GM21619 (cell line): ENCODE measurements at regions not wholly inside any gene's neighbourhood (a gene's known extent, or its start where the extent isn't known, plus 50 kb on each side); places are given as distances from the start of the nearest gene placed in this dataset.

ENCODE experiments used
- ATAC-seq: cut with Tn5 transposase; IDR thresholded peaks from one replicate; pipeline ENCODE4 v1.9.1; 2021; ENCODE audit not compliant: unreplicated experiment

DNA sequence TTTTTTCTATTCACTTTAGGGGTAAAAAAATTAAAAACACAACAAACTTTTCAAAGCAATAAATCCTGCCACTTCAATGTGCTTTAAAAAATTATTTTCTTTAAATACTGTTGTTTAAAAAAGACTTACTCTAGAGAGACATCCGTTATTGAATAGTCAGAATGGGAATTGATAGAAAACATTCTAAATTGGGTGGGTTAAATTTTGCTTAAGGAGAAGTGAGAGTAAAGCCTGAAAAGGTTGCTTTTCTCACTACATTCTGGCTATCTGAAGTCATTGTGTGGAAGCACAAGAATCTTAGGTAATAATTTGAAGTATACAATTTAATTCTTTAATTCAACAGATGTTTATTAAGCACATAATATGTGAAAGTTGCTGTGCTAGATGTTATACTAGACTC, 509.3 kb downstream of the NR2F1-AS1 start:
- ATAC-seq, result no peak

DNA sequence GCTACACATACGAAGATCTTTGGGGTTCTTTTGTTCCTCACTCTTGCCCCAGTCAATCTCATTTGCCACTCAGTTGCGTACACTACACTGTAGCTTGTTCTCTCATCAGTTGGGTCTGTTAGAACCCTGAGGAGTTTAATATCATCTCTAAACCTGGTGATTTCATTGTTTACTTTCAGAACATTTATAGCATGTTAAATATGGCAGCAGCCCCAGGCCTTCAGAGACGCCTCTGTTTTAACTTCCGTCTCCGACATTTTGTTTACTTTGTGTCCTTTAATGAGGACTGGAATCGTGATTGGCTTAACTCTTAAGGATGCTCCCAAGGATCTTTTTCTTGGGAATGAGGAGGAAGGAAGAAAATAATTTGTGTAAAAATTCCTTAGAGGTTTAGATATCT, 510.1 kb downstream of the NR2F1-AS1 start:
- no peak for ATAC-seq

DNA sequence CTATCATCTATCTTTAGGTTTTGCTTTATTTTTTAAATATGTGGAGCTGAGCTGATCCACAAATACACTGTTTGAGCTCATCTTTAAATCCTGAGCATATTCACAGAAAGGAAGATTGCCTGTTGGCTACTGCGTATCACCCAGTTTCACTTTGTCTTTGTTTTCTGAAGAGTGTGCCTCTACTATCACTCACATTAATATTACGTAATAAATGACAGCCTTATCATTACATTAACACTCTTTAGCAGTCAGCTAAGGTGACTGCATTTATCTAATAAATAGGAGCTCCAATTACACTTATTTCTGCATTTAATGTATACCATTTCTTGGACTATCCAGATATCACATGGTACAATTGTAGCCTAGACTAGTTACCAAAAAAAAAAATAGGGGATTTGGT, 511.7 kb downstream of the NR2F1-AS1 start:
- ATAC-seq, result no peak

DNA sequence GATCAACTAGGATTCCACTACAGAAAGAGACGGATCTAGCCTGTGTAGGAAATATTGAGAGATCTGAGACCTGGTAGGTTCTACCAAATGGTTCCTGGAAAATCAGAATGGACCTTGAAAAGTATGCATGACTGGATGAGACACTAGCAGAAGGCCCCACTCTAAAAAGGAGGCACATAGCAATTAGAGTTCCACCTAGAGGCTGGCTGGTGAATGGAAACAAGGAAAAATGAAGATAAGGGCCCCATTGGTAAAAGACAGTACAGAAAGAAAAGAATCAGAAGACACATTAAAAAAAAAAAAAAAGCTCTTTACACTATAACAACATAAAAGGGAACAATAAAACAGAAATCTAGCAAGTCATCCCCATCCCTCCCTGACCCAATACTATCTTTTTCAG, 518.5 kb downstream of the NR2F1-AS1 start:
- ATAC-seq, result no peak

DNA sequence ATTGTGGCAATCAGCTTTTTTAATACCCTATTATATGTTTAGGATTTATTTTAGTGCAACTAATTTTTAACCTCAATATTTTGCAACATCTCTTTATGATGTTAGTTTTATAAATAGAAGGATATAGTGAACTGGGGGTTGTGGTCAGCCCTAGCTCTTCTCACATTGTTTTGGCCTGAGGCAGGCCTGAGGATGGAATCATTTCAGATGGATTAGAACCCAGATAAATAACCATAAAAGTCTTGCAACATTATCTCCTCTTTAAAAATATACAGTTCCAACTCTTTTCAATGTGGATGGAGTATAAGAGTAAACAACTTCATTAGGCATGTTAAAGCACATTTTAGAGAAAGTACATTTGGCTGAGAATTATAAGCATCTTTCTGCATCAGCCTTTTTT, 522.7 kb downstream of the NR2F1-AS1 start:
- ATAC-seq, result no peak

DNA sequence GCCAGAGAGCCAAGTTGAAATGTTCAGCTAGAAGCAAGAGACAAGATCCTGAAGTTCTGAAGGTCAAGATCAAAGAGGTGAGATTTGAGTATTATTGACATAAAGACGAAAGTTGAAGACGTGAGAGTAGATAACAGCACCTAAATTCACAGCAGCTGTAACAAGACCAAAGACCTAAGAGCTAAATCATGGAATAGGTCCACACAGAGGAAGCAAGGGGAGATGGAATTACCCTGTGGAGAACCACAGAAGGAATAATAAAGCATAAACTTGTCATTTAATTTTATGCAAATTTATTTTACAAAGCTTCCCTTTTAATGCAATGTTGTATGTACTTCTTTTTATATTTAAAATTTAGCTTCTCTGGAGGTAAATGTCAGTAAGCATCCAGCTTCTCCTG, 523.7 kb downstream of the NR2F1-AS1 start:
- ATAC-seq, result no peak

DNA sequence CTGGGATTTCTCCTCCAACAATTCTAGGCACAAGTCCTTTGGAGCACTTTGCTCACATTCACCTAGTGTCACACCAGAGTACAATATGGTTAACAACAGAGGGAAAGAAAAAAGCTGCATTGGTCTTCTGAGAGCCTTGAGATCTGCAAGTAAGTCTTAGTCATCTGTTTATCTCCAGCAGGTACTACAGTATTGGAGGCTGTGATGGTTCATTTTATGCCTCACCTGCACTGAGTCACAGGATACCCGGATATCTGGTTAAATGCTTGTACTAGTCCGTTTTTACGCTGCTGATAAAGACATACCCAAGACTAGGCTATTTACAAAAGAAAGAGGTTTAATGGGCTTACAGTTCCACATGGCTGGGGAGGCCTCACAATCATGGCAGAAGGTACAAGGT, 525.0 kb downstream of the NR2F1-AS1 start:
- ATAC-seq, result no peak

DNA sequence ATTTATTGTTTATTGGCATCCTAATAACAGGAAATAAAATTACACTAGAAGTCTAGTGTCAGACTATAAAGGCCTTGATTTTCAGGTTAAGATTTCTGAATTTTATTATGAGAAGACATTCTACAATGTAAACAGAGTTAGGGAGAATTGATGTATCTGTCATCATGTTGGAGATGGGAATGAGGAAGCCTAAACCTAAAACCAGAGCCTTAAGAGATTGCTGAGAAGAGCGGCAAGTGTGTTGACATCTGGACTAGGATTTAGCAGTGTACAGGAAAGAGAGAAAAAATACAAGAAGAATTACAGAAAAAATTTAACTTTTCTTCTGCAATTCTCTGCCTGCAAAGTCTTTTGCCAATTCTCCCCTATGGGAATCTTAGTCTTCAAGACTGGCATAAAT, 525.5 kb downstream of the NR2F1-AS1 start:
- ATAC-seq, result no peak

DNA sequence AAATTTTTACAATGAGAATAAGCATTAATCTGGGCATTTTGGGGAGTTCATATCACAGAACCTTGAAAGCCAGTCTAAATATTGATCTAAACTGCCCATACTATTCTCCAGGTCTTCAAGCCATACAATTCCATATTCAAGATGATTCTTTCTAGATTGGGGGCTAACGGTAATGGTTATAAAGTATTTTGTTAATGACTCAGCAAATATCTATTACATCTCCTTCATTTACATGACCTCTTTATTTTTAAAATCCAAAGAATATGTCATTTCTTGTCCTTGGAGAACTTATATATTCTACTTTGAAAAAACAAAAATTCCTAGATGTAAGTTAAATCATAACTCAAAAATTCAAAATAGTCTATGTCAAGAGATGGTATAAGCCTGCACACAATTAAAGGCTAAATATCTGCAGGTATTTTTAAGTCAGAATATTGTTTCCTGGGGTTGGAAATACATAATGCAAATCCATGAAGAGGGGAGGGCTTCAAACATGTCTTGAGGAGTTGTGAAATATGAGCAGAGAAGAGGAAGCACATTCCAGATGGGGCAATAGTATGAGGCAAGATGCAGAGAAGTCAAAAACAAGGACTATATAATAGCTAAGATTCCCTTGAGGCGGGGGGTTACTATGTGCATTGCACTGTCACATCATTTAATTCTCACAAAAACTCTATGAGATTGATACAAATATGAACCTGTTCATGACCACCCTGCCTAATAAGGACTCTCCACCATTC, 526.4 kb downstream of the NR2F1-AS1 start:
- ATAC-seq, result no peak

DNA sequence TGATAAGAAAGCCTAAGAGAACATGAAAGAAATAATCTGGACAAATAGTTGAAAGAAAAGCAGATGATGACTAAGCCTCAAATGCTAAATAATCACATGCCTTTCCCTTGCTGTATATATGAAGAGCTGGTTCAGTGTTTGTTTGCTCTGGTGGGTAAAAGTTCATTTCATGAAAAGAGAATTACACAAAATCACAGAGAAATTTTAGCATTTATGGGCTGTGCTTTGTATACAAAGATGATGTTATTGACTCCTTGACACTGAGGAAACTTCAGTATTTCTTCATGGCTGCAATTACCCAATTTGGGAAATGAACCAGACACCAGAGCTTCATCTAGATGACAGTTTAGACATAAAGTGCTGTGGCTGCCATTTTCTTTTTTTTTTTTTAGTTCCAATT, 527.2 kb downstream of the NR2F1-AS1 start:
- no peak for ATAC-seq

DNA sequence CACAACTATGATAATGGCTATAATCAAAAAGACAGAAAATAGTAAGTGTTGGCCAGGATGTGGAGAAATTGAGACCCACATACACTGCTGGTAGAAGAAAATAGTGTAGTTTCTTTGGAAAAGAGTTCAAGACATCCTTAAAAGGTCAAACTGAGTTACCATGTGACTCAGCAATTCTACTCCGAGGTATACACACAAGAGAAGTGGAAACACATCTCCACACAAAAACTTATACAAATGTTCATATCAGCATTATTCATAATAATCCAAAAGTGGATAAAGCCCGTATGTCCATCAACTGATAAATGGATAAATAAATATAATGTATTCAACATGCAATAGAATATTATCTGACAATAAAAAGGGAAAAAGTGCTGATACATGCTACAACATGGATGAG, 532.2 kb downstream of the NR2F1-AS1 start:
- ATAC-seq, result no peak

DNA sequence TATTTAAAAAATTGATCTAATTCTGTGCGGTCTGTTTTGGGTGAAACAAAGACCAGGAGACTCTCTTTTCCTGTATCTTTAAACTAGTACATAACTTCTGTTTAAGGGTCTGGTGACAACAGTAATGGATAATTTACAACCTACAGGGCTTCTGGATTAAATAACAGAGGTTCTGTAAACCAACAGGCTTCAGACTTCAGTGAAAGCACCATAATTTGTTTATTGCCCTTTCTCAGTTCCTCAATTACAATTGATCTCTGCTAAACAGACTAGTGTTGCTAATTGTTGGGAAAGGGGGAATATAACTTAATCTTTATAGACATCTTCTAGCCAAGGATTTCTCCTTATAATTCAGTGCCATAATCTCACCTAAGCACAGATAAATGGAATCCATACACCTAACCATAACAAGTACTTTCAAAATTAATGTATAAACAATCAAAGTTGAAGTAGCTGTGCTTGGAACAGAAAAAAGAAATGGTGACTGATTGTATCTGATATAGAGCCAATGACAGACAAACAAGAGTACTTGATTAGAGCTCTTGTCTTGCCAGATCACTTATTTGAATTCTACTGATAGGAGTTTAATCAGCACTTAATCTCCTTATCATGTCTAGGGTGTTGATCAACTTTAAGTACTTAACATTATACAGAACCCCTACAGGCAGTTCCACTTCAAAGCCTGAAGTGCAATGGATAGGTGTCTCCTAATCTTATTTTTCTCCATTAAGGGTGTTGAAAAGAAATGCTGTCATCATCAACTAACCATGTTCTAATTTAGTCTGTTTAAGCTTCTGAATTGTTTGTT, 536.0 kb downstream of the NR2F1-AS1 start:
- ATAC-seq, result no peak

DNA sequence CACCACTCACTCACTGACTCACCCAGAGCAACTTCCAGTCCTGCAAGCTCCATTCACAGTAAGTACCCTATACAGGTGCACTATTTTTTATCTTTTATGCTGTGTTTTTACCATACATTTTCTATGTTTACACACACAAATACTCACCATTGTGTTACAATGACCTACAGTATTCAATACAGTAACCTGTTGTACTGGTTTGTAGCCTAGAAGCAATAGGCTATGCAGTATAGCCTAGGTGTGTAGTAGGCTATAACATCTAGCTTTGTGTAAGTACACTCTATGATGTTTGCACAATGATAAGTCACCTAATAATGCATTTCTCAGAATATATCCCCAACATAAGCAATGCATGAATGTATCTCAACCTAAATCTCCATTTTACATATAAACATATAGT, 541.1 kb downstream of the NR2F1-AS1 start:
- ATAC-seq, result no peak

DNA sequence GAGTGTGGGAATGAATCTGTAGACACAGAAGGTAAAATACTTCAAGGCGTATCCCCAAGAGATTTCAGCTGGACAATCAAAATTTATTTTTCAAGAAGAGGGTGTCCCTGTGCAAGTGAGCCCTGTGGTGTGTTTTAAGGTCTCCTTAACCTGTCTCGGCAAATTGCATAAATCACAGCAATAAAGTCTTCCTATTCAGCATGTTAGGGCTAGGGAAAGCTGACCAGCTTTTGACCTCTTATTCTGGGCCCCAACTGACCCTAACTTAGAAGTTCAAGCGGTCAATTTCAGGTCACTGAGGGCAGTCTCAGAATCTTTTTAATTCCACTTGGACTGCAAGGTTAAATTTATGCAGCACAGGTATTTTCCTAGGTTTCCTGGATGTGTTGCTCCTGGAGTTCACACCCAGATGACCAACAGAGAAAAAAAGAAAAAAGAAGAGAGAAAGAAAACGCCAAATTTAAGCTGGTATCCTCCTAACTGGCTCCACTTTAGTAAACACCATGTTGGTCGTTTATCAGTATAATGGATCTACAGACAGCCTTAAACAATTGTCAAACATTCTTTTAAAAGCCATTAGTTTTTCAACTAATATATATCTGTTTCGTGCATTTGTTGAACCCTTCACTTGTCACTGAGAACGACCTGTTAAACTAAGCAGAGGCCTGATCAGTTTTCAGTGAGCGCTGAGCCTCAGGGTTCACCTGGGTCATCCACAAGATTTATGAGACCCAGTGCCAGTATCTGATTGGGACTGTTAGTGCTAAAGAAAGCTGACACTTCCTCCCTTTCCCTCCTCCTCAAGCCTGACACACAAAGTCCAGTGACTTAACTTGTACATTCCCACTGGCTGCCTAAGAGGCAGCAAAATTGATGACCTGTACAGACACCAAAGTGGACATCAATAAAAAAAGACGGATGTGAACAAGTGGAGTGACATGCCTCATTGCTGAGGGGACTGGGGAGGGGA, 546.1 kb downstream of the NR2F1-AS1 start:
- ATAC-seq, result no peak

DNA sequence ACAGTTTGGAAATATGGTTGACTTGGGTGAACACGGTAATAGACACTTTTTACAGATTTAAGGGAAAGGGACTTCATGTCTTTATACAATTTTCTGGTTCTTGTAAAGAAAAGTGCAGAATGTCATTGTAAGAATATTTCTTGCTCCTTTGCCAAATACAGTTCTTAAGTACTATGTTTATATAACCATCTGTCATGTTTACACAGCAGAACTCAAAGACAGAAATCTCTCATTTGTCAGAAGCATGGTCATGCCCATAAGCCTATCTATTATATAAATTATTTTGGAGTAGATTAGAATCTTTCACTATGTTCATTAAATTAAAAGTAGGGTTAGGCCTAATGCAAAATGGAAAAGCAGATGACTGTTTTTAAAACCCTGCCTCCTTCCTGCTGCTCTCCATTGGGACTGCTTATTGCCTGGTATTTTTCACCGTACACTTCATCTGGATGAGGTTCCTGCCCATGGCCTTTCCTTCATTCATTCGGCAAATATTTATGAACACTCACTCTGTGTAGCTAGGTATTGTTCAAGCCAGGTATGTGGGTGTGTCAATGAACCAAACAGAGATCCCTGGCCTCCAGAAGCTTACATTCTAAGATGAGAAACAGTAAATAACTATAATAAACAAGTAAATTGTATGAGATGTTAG, 558.1 kb downstream of the NR2F1-AS1 start:
- no peak for ATAC-seq

DNA sequence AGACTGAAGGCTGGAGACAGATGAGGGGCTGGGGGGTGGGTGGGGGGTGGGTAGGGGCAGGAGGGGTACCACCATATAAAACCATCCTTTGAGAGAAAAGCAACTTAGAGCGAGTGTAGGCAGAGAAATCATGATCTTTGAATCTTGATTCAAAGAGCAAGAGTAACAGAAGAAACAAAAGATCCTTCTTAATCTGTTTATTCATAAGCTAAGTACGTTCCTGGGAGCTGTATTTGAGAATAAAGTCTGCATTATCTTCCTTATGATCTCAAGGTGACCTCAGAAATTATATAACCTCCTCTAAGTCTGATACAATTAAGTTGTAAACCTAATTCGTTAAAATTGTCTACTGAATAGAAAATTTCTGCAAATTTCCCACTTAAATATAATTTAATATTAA, 558.8 kb downstream of the NR2F1-AS1 start:
- ATAC-seq, result no peak

DNA sequence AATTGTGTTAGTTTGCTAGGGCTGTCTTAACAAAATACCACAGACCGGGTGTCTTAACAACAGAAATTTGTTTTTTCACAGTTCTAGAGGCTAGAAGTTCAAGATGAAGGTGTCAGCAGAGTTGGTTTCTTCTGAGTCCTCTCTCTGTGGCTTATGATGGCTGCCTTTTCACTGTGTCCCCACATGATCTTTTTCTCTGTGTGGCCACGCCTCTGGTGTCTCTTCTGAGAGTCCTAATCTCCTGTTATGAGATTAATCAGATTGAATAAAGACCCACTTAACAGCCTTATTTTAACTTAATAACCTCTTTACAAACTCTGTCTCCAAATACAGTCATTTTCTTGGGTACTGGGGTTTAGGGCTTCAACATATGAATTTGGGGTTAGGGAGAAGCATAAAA, 561.1 kb downstream of the NR2F1-AS1 start:
- ATAC-seq, result no peak

DNA sequence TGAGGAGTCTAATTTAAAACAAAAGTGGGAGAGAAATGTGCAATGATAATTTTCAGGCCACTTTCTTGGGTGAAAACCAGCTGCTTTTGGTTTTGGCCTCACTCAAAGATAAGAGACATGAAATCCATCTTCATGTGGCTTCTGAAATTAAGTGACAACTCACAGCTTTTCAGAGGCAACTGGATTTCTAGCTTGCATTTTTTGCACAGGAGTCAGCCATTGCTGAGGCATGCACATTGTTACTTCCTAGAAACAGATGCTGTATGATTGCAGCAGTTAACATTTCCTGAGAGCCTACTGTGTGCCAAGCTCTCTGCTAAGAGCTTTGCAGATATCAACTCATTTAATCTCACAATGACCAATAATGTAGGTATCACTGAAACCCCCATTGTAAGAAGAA, 562.6 kb downstream of the NR2F1-AS1 start:
- no peak for ATAC-seq

DNA sequence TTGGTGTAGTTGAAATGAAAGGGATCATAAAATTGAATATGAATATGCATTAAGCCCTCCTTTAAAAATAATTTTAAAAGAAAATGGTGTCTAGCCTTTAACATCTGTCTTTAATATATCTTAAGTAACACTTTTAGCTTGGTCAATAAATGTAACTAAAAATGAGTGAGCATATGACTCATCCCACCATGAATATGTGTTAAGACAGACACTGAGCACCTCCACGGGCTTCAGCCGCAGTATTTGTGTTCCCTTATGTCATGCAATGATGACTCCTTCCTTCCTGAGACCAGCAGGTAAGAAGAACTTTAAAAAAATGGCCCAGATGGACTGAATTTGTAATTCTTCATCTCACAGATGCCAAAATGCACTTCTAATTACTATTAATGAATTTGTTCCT, 563.2 kb downstream of the NR2F1-AS1 start:
- ATAC-seq, result no peak

DNA sequence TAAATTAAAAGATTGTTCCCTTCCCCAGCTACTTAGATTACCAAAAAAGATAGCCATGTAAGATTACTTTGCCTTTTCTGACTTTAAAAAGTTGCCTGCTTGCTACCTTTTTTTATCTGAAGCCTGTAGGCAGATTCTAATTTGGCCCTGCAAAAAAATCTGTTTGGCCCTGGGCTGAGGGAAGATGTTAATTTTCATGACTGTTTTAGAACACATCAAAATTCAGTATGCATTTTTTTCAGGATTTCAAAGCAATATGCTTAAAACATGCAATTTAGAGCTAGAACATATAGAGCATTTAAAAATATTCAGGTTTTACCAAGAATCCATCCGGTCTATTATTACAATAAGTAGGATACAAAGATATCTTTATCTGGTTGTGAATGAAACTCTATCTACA, 563.6 kb downstream of the NR2F1-AS1 start:
- no peak for ATAC-seq

DNA sequence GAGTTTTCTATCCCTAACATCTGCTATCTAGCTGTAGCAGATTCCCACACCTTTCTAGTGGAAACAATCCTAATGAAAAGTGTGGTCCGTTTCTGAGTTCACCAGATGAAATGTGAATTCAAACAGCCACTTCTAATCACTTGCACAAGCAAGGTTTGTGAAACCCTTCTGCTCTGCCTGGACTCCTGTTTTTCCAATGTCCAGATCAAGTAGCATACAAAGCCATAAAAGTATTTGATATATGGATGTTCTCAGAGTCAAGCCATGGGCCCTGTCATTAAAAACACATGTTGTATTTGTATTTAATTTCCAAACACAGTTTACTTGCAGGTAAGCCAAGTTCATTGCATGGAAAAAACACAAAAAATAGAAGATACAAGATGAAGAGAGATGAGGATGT, 570.4 kb downstream of the NR2F1-AS1 start:
- ATAC-seq, result no peak
